HG02840 (cell line): ENCODE measurements at regions not wholly inside any gene's neighbourhood (a gene's known extent, or its start where the extent isn't known, plus 50 kb on each side); places are given as distances from the start of the nearest gene placed in this dataset.
"Not testable (repeated sequence)": the region's sequence is repeated elsewhere in the genome, so short reads cannot be mapped to it uniquely, and the experiment has no call there.

Experiments used
- ATAC-seq: cut with Tn5 transposase; IDR thresholded peaks from one replicate; pipeline ENCODE4 v1.9.1; 2021; ENCODE audit warnings: mild to moderate bottlenecking, moderate library complexity, moderate number of reproducible peaks; ENCODE audit not compliant: unreplicated experiment, low FRiP score

- ATAC-seq = no peak
Measured at GRCh38 chr14:105891631-105892452, 365.5 kb downstream of the TMEM121 start.

GRCh38 chr14:105892453-105893441 lies 366.4 kb downstream of the TMEM121 start:
- ATAC-seq = not testable (repeated sequence)

GRCh38 chr14:105893686-105894085 lies 367.3 kb downstream of the TMEM121 start:
- not testable (repeated sequence) for ATAC-seq

- ATAC-seq = no peak
Measured at GRCh38 chr14:105894125-105894977, 368.0 kb downstream of the TMEM121 start.

GRCh38 chr14:105894978-105895881 lies 368.8 kb downstream of the TMEM121 start:
- no peak for ATAC-seq

- not testable (repeated sequence) for ATAC-seq
Measured at GRCh38 chr14:105896206-105896605, 369.8 kb downstream of the TMEM121 start.

- ATAC-seq = not testable (repeated sequence)
Measured at GRCh38 chr14:105896961-105897724, 370.8 kb downstream of the TMEM121 start.

GRCh38 chr14:105897725-105898113 lies 371.3 kb downstream of the TMEM121 start:
- ATAC-seq = no peak

GRCh38 chr14:105898482-105899010 lies 372.2 kb downstream of the TMEM121 start:
- ATAC-seq = no peak

- no peak for ATAC-seq
Measured at GRCh38 chr14:105899071-105899641, 372.8 kb downstream of the TMEM121 start.

- no peak for ATAC-seq
Measured at GRCh38 chr14:105899657-105900397, 373.4 kb downstream of the TMEM121 start.

GRCh38 chr14:105900398-105901160 lies 374.2 kb downstream of the TMEM121 start:
- no peak for ATAC-seq

GRCh38 chr14:105901226-105901625 lies 374.8 kb downstream of the TMEM121 start:
- no peak for ATAC-seq

GRCh38 chr14:105902131-105902898 lies 375.9 kb downstream of the TMEM121 start:
- ATAC-seq = no peak

- ATAC-seq = not testable (repeated sequence)
Measured at GRCh38 chr14:105902899-105903165, 376.4 kb downstream of the TMEM121 start.

- no peak for ATAC-seq
Measured at GRCh38 chr14:105903971-105904370, 377.6 kb downstream of the TMEM121 start.
